Retina (tissue), 1 donor: ENCODE measurements at regions not wholly inside any gene's neighbourhood (a gene's known extent, or its start where the extent isn't known, plus 50 kb on each side); places are given as distances from the start of the nearest gene placed in this dataset.
A peak's percentile ranks its signal among the peaks of the same experiment; 100 is the strongest.
"Not testable (repeated sequence)": the region's sequence is repeated elsewhere in the genome, so short reads cannot be mapped to it uniquely, and the experiment has no call there.

Experiments
- DNase-seq: peaks from one replicate; pipeline ENCODE4 v3.0.0-alpha.2; 2016

- no peak for DNase-seq
Measured at GRCh38 chr2:66170744-66171330, 264.1 kb upstream of the MEIS1 start.

GRCh38 chr2:66169076-66169475 is 265.8 kb upstream of the MEIS1 start:
- no peak for DNase-seq

- no peak for DNase-seq
Measured at GRCh38 chr2:66164470-66164869, 270.5 kb upstream of the MEIS1 start.

GRCh38 chr2:66156171-66156570 is 278.8 kb upstream of the MEIS1 start:
- no peak for DNase-seq

GRCh38 chr2:66153941-66154340 is 281.0 kb upstream of the MEIS1 start:
- no peak for DNase-seq

GRCh38 chr2:66145490-66145889 is 289.4 kb upstream of the MEIS1 start:
- no peak for DNase-seq

GRCh38 chr2:66144324-66144723 is 290.6 kb upstream of the MEIS1 start:
- not testable (repeated sequence) for DNase-seq

- DNase-seq: no peak
Measured at GRCh38 chr2:66137606-66138130, 297.3 kb upstream of the MEIS1 start.

GRCh38 chr2:66134138-66134701 is 300.7 kb upstream of the MEIS1 start:
- DNase-seq: no peak

- no peak for DNase-seq
Measured at GRCh38 chr2:66127656-66128055, 307.3 kb upstream of the MEIS1 start.

GRCh38 chr2:66127061-66127460 is 307.9 kb upstream of the MEIS1 start:
- DNase-seq: no peak

- no peak for DNase-seq
Measured at GRCh38 chr2:66125951-66126350, 309.0 kb upstream of the MEIS1 start.

GRCh38 chr2:66122516-66122915 is 312.4 kb upstream of the MEIS1 start:
- DNase-seq: no peak

GRCh38 chr2:66121946-66122345 is 313.0 kb upstream of the MEIS1 start:
- no peak for DNase-seq

GRCh38 chr2:66113988-66114625 is 320.8 kb upstream of the MEIS1 start:
- no peak for DNase-seq

- DNase-seq: no peak
Measured at GRCh38 chr2:66111706-66112105, 323.2 kb upstream of the MEIS1 start.

- peak; percentile 32 for DNase-seq
Measured at GRCh38 chr2:66110608-66111007, 324.3 kb upstream of the MEIS1 start.

- no peak for DNase-seq
Measured at GRCh38 chr2:66110086-66110485, 324.8 kb upstream of the MEIS1 start.

- DNase-seq: no peak
Measured at GRCh38 chr2:66109419-66109818, 325.5 kb upstream of the MEIS1 start.

GRCh38 chr2:66105066-66105753 is 329.7 kb upstream of the MEIS1 start:
- peak; percentile 49 for DNase-seq

- DNase-seq: no peak
Measured at GRCh38 chr2:66103581-66103980, 331.3 kb upstream of the MEIS1 start.

- no peak for DNase-seq
Measured at GRCh38 chr2:66101206-66101605, 333.7 kb upstream of the MEIS1 start.

- DNase-seq: no peak
Measured at GRCh38 chr2:66095820-66096345, 339.0 kb upstream of the MEIS1 start.

- not testable (repeated sequence) for DNase-seq
Measured at GRCh38 chr2:66094689-66095088, 340.2 kb upstream of the MEIS1 start.
